ENCODE measurements at regions not wholly inside any gene's neighbourhood (a gene's known extent, or its start where the extent isn't known, plus 50 kb on each side); places are given as distances from the start of the nearest gene placed in this dataset.
"Not testable (repeated sequence)": the region's sequence is repeated elsewhere in the genome, so short reads cannot be mapped to it uniquely, and the experiment has no call there.

DNA sequence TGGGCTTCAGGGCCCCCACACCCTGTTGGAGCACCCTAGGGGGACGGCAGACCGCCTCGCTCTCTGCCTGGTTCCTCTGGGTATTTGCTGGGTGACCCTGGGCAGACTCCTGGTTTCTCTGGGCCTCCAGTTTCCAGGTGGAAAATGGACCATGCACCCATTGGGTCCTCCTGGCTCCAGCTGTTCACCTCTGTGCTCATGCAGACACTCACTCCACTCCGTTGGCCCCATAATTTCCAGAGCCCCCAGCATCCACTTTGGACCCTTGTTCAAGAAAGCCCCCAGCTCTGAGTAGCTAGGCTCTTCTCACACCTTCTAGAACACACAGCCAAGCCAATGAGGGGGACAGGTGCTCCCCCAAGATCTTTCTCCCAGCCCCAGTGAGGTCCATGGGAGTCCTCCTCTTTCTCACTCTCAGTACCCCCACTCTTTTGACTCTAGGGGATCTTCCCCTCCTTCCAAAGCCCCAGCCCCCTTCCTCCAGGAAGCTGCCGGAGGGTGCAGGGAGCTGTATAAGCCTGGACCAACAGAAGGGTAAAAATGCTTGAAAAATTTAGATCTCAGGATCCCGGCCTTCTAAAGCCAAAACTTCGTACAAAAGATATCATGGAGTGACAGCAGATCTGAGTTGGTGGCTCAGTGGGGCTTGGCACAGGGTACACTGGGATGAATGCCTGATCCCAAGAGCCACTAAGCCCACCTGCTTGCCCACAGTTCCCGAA is 174.8 kb upstream of the RTL1 start:
- DNase-seq (ENCODE audit: low read depth in 2 of 2), result no peak

DNA sequence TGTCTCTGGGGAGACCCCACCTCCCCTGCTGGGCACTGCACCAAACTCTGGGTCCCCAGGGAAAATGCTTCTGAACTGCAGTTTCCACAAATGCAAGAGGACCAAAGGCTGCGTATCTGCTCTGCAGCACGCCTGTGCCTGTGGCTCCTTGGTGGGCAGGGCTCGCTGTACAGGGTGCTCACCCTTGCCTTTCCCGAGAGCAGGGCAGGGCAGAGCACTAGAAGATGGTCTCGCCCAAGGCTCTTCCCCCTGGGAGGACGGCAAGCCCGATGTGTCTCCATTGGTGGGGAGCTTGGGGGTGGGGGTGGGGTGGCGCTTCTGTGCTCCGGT is 175.3 kb upstream of the RTL1 start:
- no peak for DNase-seq (ENCODE audit: low read depth in 2 of 2)

DNA sequence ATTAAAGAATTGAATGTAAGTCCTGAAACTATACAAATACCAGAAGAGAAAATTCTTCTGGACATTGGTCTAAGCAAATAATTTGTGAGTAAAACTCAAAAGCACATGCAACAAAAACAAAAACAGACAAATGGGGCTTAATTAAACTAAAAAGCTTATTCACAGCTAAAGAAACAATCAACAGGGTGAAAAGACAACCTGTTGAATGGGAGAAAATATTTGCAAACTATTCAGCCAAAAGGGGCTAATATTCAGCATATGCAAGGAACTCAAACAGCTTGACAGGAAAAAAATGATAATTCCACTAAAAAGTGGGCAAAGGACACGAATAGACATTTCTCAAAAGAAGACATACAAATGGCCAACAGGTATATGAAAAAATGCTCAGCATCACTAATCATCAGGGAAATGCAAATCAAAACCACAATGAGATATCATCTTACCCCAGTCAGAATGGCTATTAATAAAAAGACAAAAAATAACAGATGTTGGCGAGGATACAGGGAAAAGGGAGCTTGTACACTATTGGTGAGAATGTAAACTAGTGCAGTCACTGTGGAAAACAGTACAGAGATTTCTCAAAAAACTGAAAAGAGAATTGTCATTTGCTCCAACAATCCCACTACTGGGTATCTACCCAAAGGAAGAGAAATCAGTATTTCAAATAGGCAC is 177.5 kb upstream of the RTL1 start:
- no peak for DNase-seq (ENCODE audit: low read depth in 2 of 2)

DNA sequence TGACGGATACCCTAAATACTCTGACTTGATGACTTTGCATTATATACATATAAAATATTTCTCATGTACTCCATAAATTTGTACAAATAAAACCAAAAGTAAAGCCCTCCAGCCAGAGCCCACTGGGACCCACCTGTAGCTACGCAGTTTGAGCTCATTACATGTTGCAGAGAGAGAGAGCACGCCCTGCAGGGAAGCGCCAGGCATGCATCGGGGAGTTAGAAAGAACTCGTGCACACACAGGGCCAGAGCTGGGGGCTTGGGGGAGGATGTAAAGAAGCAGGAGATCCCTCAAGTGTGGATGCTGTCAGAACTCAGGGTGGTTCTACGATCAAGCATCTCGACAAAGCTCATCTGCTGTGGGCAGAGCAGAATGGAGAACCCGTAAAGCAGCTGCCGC is 178.5 kb upstream of the RTL1 start:
- DNase-seq (ENCODE audit: low read depth in 2 of 2), result no peak

DNA sequence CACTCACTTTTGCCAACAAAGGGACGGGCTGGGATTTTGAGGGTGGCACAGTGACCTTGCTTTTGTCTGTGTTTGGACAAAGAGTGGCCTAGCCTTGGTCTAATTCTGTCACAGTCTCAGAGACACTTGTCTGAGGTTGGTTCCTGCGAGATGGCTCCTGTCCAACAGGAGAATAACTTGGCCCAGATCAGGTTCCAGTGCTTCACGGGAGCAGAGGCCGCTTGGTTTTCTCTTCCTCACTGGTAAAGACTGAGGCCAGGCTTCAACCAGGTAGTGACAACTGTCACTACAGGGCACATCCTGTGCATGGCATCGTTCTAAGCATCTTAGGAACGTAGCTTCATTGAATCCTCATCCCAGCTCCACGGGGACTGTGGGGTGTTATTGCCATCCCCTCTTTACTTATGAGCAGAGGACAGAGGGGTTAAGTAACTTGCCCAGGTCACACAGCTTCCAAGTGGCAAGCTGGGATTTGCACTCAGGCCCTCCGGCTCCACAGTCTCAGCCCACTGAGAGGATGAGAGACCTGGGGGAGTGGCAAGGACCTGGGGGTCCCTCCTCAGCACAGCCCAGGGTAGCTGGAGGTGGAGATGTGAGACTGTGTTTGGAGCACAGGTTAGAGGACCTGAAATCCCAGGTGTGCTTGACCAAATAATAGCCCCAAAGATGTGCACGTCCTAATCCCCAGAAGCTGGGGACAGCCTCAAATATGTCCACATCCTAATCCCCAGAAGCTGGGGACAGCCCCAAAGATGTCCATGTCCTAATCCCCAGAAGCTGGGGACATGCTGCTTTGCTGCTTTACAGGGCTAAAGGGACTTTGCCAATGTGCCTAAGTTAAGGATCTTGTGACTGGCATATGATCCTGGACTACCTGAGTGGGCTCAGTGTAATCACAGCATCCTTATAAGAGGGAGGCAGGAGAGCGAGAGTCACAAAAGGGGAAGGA is 179.2 kb upstream of the RTL1 start:
- DNase-seq (ENCODE audit: low read depth in 2 of 2), result no peak

DNA sequence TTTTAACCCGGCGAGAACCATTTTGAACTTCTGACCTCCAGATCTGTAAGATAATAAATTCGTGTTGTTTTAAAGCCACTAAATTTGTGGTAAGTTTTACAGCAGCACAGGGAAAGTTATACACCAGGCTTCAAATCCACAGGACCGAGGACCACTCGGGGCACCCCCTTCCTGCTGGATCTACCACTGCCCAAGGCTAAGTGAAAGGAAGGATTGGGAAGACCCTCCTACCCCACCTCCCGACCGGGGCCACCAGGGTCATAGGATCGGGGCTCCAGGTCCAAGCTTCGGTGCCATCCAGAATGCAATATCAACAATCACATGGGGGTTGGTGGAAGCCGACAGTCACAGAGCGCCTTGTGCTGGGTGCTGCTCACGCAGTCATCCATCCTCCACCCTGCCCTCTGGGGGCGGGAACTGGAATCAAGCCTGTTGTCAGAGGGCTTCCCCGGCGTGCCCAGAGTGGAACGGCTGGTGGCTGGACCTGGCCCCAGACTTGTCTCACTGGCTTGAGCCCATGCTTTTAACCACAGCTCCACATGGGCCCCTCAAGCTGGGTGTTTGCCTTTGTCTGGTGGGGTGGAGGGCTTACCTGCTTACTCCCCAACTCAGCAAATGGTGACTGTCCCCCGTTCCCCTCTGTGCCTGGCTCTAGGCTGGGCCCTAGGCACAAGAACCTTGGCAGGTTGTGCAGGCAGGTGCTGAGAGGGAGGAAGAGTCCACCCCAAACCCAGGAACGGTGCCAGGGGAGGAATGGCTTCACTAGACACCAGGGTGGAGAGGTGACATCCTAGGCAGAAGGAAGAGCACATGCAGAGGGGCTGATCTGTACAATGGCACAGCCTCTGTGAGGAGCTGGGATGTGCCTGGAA is 180.3 kb upstream of the RTL1 start:
- DNase-seq (ENCODE audit: low read depth in 2 of 2), result no peak

DNA sequence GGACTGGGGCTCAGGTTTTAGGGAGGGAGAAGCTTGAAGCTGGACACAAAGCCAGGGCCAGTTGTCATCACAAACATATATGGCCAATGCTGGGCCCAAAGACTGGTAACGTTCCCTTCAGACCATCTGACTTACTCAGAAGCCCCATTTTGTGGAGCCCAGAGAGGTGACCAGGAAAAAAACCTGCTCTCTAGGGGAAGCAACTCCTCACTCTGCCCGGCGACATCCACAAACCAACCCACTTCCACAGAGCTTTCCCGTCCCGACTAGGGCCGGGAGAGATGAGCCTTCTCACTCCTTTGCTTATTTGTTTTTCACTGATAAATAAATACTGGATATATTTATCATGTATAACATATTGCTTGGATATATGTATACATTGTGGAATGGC is 180.9 kb upstream of the RTL1 start:
- no peak for DNase-seq (ENCODE audit: low read depth in 2 of 2)

DNA sequence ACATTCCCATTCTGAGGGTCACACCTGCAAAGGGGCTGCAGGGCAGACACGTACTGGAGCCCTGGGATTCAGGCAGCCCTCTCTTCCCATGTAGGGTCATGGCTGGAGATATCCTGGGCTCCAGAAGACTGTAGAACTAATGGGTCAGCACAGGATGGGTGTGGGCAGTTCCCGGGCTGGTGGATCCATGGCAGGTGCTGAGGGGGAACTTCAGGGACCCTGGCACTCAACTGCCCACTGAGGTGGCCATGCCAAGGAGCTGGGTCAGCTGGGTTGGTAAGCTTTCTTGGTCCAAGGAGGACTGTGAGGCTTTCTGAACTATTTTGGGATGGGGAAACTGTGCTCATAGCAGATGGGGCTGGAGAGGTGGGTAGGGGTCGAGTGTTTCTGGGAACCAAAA is 183.4 kb upstream of the RTL1 start:
- no peak for DNase-seq (ENCODE audit: low read depth in 2 of 2)

DNA sequence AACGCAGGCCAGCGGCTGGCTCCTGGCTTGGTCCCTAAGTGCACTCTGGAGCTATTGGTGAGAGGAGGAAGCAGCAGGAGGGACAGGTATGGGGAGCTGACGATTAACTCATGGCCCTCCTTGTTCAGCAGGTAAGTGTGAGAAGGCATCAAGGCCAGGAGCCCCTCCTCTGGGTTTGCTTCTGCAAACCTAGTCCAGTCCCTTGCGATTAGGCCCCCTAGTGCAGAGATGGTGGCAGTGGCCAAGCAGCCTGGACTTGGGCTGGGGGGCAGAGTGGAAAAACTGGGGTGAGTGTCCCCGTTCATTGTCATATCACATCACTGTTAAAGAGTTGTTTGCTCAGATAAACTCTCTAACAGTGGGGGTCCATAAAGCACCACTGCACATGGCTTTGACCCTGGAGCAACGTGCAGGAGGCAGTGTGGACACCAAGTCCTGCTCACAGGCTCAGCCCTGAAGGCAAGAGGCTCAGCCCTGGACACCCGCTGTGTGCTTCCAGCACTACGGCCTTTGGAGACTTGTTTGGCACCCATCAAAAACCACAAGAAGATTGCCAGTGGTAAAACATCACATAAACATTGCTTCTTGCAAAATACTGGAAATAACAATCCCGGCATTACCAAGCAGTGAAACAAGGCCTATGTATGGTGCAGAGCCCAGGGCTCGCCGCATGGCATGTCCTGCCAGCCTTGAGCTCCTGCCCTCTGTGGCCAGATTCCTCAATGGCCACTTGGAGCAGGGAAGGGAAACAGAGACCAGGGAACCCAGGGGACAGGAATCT is 184.3 kb upstream of the RTL1 start:
- no peak for DNase-seq (ENCODE audit: low read depth in 2 of 2)

DNA sequence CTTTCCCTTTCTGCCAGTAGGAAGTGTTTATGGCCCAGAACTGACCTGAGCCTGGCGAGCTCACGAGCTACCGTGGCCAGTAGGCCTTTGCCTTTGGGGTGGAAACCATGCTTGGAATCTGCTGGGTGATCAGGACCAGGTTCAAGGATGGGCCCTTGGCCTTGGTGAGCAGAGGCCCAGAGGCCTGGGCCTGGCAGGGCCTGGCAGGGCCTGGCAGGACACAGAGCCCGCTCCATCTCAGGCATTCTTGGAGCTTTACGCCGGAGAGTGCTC is 184.8 kb upstream of the RTL1 start:
- no peak for DNase-seq (ENCODE audit: low read depth in 2 of 2)

DNA sequence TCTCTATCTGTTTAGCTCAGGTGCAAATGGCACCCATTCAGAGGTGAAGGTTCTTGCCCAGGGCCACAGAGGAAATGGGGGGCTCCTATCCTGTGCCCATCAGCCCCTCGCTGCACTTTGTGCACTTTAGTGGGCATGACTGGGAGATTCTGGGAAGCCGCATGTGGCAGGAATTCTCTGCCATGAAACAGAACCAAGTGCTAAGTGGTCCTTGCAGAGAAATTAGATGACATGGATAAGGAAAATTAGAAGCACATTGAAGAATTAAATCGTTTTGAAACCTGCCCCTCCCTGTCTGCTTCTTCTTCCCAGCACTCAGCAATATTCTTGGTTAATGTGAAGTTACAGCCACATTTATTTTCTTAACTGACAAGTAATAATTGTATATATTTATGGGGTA is 185.2 kb upstream of the RTL1 start:
- no peak for DNase-seq (ENCODE audit: low read depth in 2 of 2)

DNA sequence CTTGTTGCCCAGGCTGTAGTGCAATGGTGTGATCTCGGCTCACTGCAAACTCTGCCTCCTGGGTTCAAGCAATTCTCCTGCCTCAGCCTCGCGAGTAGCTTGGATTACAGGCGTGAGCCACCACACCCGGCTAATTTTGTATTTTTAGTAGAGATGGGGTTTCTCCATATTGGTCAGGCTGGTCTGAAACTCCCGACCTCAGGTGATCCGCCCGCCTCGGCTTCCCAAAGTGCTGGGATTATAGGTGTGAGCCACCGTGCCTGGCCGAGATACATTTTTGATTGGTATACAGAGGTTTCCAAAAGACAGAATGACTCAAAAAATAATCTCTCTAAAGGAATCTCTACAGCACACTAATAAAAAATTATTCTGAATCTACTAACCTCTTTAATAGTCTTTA is 187.0 kb upstream of the RTL1 start:
- DNase-seq (ENCODE audit: low read depth in 2 of 2), result not testable (repeated sequence)

DNA sequence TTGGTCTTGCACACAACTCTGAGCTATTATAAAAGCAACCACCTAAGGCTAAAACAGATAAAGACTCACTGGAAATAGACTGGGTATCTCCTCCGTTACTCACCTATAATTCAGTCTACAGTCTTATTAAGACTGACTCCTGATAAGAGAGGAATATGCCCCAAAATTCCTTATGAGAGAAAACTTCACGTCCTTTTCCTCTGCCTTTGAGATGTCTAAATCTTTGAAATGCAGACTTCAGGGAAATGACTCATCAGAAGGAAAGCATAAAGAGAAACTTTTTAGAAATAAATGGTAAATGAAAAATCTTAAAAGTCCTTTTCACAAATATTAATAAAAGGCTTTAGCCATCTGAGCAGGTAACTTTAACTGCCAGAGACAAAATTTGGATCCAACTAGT is 187.5 kb upstream of the RTL1 start:
- DNase-seq (ENCODE audit: low read depth in 2 of 2), result no peak

DNA sequence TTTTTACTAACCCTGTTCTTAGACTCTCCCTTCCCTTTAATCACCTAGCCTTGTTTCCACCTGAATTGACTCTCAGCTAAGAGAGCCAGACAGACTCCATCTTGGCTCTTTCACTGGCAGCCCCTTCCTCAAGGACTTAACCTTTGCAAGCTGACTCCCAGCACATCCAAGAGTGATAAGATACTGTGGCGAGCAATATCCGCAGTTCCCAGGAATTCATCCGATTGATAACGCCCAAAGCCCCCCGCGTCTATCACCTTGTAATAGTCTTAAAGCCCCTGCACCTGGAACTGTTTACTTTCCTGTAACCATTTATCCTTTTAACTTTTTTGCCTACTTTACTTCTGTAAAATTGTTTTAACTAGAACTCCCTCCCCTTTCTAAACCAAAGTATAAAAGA is 191.4 kb upstream of the RTL1 start:
- DNase-seq (ENCODE audit: low read depth in 2 of 2), result not testable (repeated sequence)

DNA sequence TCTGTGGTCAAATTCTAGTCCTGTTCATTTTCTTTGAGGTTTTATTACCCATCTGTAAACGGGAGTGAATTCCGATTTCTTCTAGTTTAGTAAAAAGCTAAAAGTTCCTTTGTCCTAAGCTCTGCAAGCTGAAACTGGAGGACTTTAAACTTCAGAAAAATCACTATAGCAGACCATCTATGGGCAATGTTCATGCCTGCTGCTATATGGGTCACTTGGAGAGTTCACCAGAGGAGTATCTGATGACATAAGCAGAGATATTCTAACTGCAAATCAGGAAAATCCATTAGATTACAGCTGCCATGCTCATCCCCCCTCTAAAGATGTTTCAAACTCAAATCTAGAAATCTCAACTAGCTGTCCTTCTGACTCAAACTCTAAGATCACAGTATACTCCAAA is 193.0 kb upstream of the RTL1 start:
- no peak for DNase-seq (ENCODE audit: low read depth in 2 of 2)

DNA sequence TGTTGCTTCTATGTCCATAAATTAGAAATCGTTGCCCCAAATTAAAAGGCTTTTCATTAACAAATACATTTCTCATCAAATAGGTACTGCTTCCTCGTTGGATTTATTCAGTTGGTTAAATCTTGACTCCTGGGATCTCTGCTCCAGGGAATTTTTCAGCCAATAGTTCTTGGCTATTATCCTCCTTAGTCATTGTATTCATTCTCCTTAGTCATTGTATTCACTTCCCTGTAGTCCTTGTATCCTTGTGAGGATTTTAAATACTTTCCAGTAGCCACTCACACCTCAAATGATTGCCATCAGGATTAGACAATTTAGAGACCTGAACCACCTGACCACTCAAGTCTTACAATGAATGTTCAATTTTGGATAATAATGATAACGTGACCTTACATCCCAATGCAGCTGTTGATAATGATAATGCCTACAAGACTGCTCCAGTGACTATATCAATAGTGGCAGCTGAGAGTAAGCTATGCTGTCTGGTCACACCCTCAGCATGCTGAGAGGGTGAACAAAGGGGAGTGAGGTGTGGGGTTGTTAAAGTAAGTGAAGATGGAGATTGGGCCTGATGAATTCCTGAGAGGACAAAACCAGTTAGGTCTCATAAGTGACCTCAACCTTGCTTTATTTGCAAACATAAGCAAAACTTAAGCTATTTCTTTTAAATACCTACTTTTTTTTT is 193.7 kb upstream of the RTL1 start:
- DNase-seq (ENCODE audit: low read depth in 2 of 2), result no peak

DNA sequence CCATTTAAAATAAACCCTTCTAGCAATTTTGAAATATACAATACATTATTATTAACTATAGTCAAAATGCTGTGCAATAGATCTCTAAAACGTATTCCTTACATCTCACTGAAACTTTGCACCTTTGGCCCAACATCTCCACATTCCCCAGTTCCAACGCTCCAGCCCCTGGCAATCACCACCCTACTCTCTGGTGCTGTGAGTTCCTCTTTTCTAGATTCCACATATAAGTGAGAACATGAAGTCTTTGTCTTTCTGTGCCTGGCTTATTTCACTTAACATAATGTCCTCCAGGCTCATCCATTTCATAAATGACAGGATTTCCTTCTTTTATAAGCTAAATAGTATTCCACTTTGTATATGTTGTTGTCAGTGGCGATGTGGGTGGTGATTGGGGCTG is 194.7 kb upstream of the RTL1 start:
- no peak for DNase-seq (ENCODE audit: low read depth in 2 of 2)

DNA sequence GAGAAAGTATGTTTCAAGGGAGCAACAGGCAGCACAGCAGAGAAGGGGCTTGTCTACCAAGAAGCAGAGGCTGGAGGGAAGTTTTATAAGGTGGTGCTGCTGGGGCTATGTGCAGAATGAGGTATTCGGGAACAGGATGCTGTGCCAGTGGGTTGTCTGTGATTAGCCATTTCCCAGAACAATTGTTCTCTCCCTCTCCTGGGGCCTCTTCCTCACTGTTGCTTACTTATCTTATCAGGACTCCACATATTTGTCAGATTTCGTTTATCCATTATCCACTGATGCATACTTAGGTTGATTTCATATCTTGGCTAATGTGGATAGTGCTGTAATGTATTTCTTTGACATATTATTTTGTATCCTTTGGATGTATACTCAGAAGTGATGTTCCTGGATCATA is 195.1 kb upstream of the RTL1 start:
- DNase-seq (ENCODE audit: low read depth in 2 of 2), result no peak

DNA sequence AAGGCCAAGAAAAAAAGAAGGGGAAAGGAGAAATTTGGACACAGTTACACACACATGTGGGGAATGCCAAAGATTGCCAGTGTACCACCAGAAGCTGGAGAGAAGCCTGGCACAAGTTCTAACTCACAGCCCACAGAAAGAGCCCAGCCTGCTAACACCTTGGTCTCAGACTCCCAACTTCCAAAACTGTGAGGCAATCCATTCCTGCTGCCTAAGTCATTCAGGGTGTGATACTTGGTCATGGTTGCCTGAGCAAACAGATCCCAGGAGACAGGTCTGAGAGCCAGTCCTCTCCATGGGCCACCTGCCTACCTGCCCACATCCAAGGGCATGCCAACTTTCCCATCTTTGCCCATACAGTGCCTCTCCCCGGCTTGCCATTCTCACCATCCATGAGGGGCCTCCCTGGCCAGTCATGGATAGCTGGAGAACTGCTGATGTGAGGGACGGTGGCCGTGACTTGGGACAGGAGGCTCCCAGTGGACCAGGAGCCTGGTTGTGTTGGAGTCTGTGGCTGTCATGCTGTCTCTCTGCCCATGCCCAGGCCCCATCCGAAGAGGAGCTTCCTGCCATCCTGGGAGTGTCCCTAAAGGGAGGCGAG is 198.0 kb upstream of the RTL1 start:
- no peak for DNase-seq (ENCODE audit: low read depth in 2 of 2)

DNA sequence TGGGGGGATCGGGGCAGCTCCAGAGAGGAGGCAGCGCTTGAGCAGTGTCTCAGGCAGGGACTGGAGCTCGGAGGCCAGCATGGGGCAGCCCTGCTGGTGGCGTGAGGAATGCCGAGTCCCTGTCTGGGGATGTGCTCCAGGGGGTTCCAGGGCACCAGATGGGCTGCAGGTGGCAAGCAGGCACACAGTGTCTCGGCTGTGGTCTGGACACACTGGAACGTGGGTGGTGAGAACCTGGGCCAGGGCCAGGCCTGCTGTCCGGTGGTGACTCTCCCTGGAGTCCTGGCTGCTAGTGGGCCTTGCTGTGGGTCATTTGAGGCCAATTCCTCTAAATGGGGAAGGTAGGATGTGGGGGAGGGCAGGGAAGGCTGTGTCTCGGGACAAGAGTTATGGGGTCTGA is 199.4 kb upstream of the RTL1 start:
- no peak for DNase-seq (ENCODE audit: low read depth in 2 of 2)
